GM12878 (cell line): ENCODE measurements at regions not wholly inside any gene's neighbourhood (a gene's known extent, or its start where the extent isn't known, plus 50 kb on each side); places are given as distances from the start of the nearest gene placed in this dataset.

Experiments
- ATAC-seq: fragments of 200-7000 bp; cut with Tn5 transposase; 3 replicates; pipeline ENCODE4 v1.9.1; 2020; ENCODE audit warnings: mild to moderate bottlenecking, moderate library complexity
- BruUV-seq: library from RNA; stranded (reverse); fragments of 400-500 nt; replicated peaks from 2 replicates; lab custom pipeline; 2021; lab: Mats Ljungman, UMichigan
- CTCF ChIA-PET: fragments of 300-600 bp; sonication (Branson Sonifier 250); formaldehyde crosslinking; extraction: SDS; loops from one replicate; lab custom pipeline; 2021; ENCODE audit warnings: inconsistent platforms; lab: Yijun Ruan, JAX
- POLR2A ChIA-PET: fragments of 350-600 bp; formaldehyde crosslinking; extraction: SDS; loops from one replicate; lab custom pipeline; 2021; ENCODE audit warnings: inconsistent platforms; lab: Charles Lee
- RAD21 ChIA-PET: fragments of 300-600 bp; sonication (Branson Sonifier 250); formaldehyde crosslinking; loops from one replicate; lab custom pipeline; 2023; ENCODE audit warnings: antibody characterized with exemption; ENCODE audit not compliant: unreplicated experiment; lab: Charles Lee
- SMC1A ChIA-PET: fragments of 300-600 bp; sonication (Branson Sonifier 250); formaldehyde crosslinking; loops from one replicate; lab custom pipeline; 2023; ENCODE audit not compliant: unreplicated experiment, uncharacterized antibody; lab: Charles Lee
- DNase-seq: peaks from one replicate; pipeline ENCODE4 v3.0.0-alpha.2; 2011; ENCODE audit warnings: low read depth, low spot score
- FAIRE-seq: peaks from 3 replicates; lab custom pipeline; 2011; peaks lifted over from hg19 to GRCh38; lab: Jason Lieb, UNC
- H2AFZ ChIP-seq: 2 replicates; pipeline ENCODE4 v1.6.0; 2011; ENCODE audit warnings: low read depth, low read length, control low read depth; ENCODE audit not compliant: control insufficient read depth
- H3K27ac ChIP-seq: 2 replicates; pipeline ENCODE4 v1.5.1; 2011; ENCODE audit warnings: control low read depth; ENCODE audit not compliant: control insufficient read depth, insufficient read depth
- H3K27me3 ChIP-seq, 2 experiments: replicated peaks in 1 of 2; 2 replicates each; pipeline versions ENCODE4 v1.6.0 to v1.6.1; 2011; ENCODE audit warnings: low read length in 1 of 2; ENCODE audit not compliant: control insufficient read depth in 2 of 2, insufficient read depth in 2 of 2
- H3K36me3 ChIP-seq, 2 experiments: 2 replicates each; pipeline ENCODE4 v1.5.1; 2011; ENCODE audit warnings: low read length in 1 of 2; ENCODE audit not compliant: control insufficient read depth in 2 of 2, insufficient read depth in 2 of 2
- H3K4me1 ChIP-seq: 2 replicates; pipeline ENCODE4 v1.6.1; 2011; ENCODE audit warnings: mild to moderate bottlenecking, low read length, moderate library complexity, mixed read lengths; ENCODE audit not compliant: control insufficient read depth, insufficient read depth
- H3K4me2 ChIP-seq: 2 replicates; pipeline ENCODE4 v1.6.0; 2011; ENCODE audit warnings: control low read depth; ENCODE audit not compliant: control insufficient read depth, insufficient read depth
- H3K4me3 ChIP-seq: fragments of 200-600 bp; sonication (generic); 2 replicates; pipeline ENCODE4 v1.5.1; 2016
- H3K79me2 ChIP-seq: 2 replicates; pipeline ENCODE4 v1.6.0; 2011; ENCODE audit warnings: low read length; ENCODE audit not compliant: control insufficient read depth, insufficient read depth
- H3K9ac ChIP-seq: 2 replicates; pipeline ENCODE4 v1.8.0; 2011; ENCODE audit warnings: low read length, control low read depth, mixed read lengths; ENCODE audit not compliant: control insufficient read depth, insufficient read depth
- H3K9me3 ChIP-seq: replicated peaks from 3 replicates; pipeline ENCODE4 v1.5.1; 2011; ENCODE audit warnings: mild to moderate bottlenecking, low read length; ENCODE audit not compliant: control insufficient read depth, insufficient read depth
- H4K20me1 ChIP-seq: 2 replicates; pipeline ENCODE4 v1.6.0; 2011; ENCODE audit not compliant: control insufficient read depth, insufficient read depth
- BCL11A ChIP-seq: IDR thresholded peaks from 2 replicates; pipeline ENCODE4 v1.6.1; 2011; ENCODE audit warnings: low read depth, low read length
- BMI1 ChIP-seq: fragments of 450-650 bp; IDR thresholded peaks from 2 replicates; pipeline ENCODE4 v1.6.1; 2016; ENCODE audit warnings: mild to moderate bottlenecking, moderate library complexity, borderline replicate concordance
- CBX5 ChIP-seq: sonication (generic); IDR thresholded peaks from 2 replicates; pipeline ENCODE4 v1.6.1; 2016; ENCODE audit warnings: low read depth, moderate library complexity, mild to moderate bottlenecking, inconsistent platforms
- EZH2 ChIP-seq: IDR thresholded peaks from 2 replicates; pipeline ENCODE4 v1.6.1; 2012; ENCODE audit warnings: low read depth, mild to moderate bottlenecking, control low read depth, inconsistent platforms, low read length, borderline replicate concordance; ENCODE audit not compliant: control insufficient read depth
- HCFC1 ChIP-seq: fragments of 150-350 bp; IDR thresholded peaks from 2 replicates; pipeline ENCODE4 v1.6.1; 2014; ENCODE audit warnings: low read length
- HDGF ChIP-seq: fragments of 450-650 bp; IDR thresholded peaks from 2 replicates; pipeline ENCODE4 v1.6.1; 2016; ENCODE audit warnings: antibody characterized with exemption
- KAT2A ChIP-seq: conservative IDR thresholded peaks from 2 replicates; pipeline ENCODE4 v1.6.1; 2011; ENCODE audit warnings: low read depth, low read length; ENCODE audit not compliant: control insufficient read depth
- MEF2B ChIP-seq: fragments of 450-650 bp; IDR thresholded peaks from 2 replicates; pipeline ENCODE4 v1.6.1; 2018; ENCODE audit warnings: mild to moderate bottlenecking, moderate library complexity; ENCODE audit not compliant: partially characterized antibody, poor library complexity, severe bottlenecking
- NR2C2 ChIP-seq: IDR thresholded peaks from 2 replicates; pipeline ENCODE4 v1.6.1; 2011; ENCODE audit warnings: borderline replicate concordance, low read depth; ENCODE audit not compliant: control insufficient read depth, insufficient read length
- NR2F1 ChIP-seq: fragments of 450-650 bp; conservative IDR thresholded peaks from 2 replicates; pipeline ENCODE4 v1.6.1; 2017; ENCODE audit warnings: mild to moderate bottlenecking
- POU2F2 ChIP-seq: IDR thresholded peaks from 3 replicates; pipeline ENCODE4 v1.6.1; 2011; ENCODE audit warnings: low read depth, mild to moderate bottlenecking, low read length, borderline replicate concordance
- RAD51 ChIP-seq: fragments of 450-650 bp; IDR thresholded peaks from 2 replicates; pipeline ENCODE4 v1.6.1; 2016; ENCODE audit warnings: moderate library complexity, mild to moderate bottlenecking, inconsistent platforms
- RBBP5 ChIP-seq: fragments of 200-600 bp; sonication (generic); conservative IDR thresholded peaks from 2 replicates; pipeline ENCODE4 v1.6.1; 2016
- SIX5 ChIP-seq: IDR thresholded peaks from 2 replicates; pipeline ENCODE4 v1.6.1; 2011; ENCODE audit warnings: mild to moderate bottlenecking, low read depth, low read length, moderate library complexity; ENCODE audit not compliant: severe bottlenecking
- SRF ChIP-seq, 2 experiments: IDR thresholded peaks; 2 replicates each; pipeline ENCODE4 v1.6.1; 2011; ENCODE audit warnings: low read depth in 2 of 2, low read length in 2 of 2, mild to moderate bottlenecking in 1 of 2, moderate library complexity in 1 of 2
- TCF7 ChIP-seq: IDR thresholded peaks from 2 replicates; pipeline ENCODE4 v1.6.1; 2014; ENCODE audit warnings: antibody characterized with exemption, borderline replicate concordance
- in situ Hi-C: fragments of 300-500 bp; cut with MboI; formaldehyde crosslinking; loops from 9 replicates; pipeline ENCODE4 v1.14.3; 2018; ENCODE audit warnings: mixed read lengths
- intact Hi-C: fragments of 100-400 bp; cut with micrococcal nuclease; formaldehyde crosslinking; loops from one replicate; pipeline ENCODE4 v1.14.2; 2022; ENCODE audit not compliant: unreplicated experiment
- TF ChIP-seq, protein P1 (sequence below): fragments of 450-650 bp; IDR thresholded peaks from 2 replicates; pipeline ENCODE4 v1.6.1; 2017; ENCODE audit warnings: mild to moderate bottlenecking, moderate library complexity
- TF ChIP-seq, protein P2 (sequence below): fragments of 450-650 bp; formaldehyde crosslinking; IDR thresholded peaks from 2 replicates; pipeline ENCODE4 v1.4.0; 2022; ENCODE audit warnings: mild to moderate bottlenecking, moderate library complexity

DNA sequence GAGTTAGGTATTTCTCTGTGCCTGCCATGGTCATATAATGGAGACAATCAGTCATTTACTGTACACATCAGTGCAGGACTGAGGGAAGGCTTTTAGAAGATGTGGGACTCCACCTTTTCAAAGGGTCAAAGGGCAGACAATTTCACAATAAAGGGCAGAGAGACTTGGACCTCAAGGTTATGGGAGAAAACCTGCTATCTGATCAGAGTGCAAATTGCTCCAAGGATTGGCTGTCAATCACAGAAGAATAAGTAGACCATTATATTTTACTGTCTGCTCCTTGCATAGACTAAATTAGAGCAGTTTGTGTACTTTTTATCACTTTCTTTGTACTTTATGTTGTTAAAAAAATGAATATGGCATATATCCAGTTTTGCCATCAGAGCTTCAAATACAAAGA, 314.9 kb upstream of the ATP11B start:
- no peak overlapping the region for H3K9ac ChIP-seq
- no peak overlapping the region for H2AFZ ChIP-seq
- TF ChIP-seq SRF (IDR thresholded peaks at IDR 0.05; ENCODE audit: low read depth in 2 of 2, low read length in 2 of 2) (no peak), TCF7 (no peak), EZH2 (no peak), RBBP5 (no peak), POU2F2 (no peak), RAD51 (no peak), HCFC1 (no peak), CBX5 (no peak), MEF2B (no peak), SIX5 (no peak), BMI1 (no peak), NR2F1 (no peak), BCL11A (no peak), KAT2A (no peak), HDGF (no peak), NR2C2 (no peak)
- TF ChIP-seq, protein P1, sequence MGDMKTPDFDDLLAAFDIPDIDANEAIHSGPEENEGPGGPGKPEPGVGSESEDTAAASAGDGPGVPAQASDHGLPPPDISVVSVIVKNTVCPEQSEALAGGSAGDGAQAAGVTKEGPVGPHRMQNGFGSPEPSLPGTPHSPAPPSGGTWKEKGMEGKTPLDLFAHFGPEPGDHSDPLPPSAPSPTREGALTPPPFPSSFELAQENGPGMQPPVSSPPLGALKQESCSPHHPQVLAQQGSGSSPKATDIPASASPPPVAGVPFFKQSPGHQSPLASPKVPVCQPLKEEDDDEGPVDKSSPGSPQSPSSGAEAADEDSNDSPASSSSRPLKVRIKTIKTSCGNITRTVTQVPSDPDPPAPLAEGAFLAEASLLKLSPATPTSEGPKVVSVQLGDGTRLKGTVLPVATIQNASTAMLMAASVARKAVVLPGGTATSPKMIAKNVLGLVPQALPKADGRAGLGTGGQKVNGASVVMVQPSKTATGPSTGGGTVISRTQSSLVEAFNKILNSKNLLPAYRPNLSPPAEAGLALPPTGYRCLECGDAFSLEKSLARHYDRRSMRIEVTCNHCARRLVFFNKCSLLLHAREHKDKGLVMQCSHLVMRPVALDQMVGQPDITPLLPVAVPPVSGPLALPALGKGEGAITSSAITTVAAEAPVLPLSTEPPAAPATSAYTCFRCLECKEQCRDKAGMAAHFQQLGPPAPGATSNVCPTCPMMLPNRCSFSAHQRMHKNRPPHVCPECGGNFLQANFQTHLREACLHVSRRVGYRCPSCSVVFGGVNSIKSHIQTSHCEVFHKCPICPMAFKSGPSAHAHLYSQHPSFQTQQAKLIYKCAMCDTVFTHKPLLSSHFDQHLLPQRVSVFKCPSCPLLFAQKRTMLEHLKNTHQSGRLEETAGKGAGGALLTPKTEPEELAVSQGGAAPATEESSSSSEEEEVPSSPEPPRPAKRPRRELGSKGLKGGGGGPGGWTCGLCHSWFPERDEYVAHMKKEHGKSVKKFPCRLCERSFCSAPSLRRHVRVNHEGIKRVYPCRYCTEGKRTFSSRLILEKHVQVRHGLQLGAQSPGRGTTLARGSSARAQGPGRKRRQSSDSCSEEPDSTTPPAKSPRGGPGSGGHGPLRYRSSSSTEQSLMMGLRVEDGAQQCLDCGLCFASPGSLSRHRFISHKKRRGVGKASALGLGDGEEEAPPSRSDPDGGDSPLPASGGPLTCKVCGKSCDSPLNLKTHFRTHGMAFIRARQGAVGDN: no peak
- TF ChIP-seq, protein P2, sequence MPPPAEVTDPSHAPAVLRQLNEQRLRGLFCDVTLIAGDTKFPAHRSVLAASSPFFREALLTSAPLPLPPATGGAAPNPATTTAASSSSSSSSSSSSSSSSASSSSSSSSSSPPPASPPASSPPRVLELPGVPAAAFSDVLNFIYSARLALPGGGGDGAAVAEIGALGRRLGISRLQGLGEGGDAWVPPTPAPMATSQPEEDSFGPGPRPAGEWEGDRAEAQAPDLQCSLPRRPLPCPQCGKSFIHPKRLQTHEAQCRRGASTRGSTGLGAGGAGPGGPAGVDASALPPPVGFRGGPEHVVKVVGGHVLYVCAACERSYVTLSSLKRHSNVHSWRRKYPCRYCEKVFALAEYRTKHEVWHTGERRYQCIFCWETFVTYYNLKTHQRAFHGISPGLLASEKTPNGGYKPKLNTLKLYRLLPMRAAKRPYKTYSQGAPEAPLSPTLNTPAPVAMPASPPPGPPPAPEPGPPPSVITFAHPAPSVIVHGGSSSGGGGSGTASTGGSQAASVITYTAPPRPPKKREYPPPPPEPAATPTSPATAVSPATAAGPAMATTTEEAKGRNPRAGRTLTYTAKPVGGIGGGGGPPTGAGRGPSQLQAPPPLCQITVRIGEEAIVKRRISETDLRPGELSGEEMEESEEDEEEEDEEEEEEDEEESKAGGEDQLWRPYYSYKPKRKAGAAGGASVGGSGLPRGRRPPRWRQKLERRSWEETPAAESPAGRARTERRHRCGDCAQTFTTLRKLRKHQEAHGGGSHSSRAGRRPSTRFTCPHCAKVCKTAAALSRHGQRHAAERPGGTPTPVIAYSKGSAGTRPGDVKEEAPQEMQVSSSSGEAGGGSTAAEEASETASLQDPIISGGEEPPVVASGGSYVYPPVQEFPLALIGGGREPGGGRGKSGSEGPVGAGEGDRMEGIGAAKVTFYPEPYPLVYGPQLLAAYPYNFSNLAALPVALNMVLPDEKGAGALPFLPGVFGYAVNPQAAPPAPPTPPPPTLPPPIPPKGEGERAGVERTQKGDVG (CRISPR knock-in tag): no peak
- TF ChIP-seq, all 136 proteins: peak for 0
- FAIRE-seq (no peak), DNase-seq (no peak), ATAC-seq (no peak)
- intact Hi-C loops (no loop called here), in situ Hi-C loops (no loop called here)
- ChIA-PET SMC1A (no interaction called here), RAD21 (no interaction called here), CTCF (interaction anchor here (1.4 kb wide), 1 partner anchor 32 kb away, joined by 3 read pairs; no protein-coding TSS in a partner anchor), POLR2A (no interaction called here)
- Histone ChIP-seq H3K27ac (no peak overlapping the region), H3K4me2 (no peak overlapping the region), H3K4me1 (no peaks in the 10 kb centered on the region), H3K9me3 (no peaks in the 10 kb centered on the region), H3K36me3 (no peaks in the 10 kb centered on the region), H3K27me3 (no peaks in the 10 kb centered on the region), H3K4me3 (no peak overlapping the region), H4K20me1 (no peaks in the 10 kb centered on the region), H3K79me2 (no peaks in the 10 kb centered on the region)
- BruUV-seq: no TSS peak
